Suppressor macrophage treated with lipopolysaccharide for 1 hour (primary cell): ENCODE measurements at regions not wholly inside any gene's neighbourhood (a gene's known extent, or its start where the extent isn't known, plus 50 kb on each side); places are given as distances from the start of the nearest gene placed in this dataset.
A peak's percentile ranks its signal among the peaks of the same experiment; 100 is the strongest.

Experiments
- DNase-seq, 3 donors: peaks; one replicate each; pipeline ENCODE4 v3.0.0-alpha.2; 2020 to 2022

- DNase-seq, result peak; percentile 15 to 45 (median 42)
Observed at GRCh38 chr3:168427835-168428475, 332.2 kb upstream of the GOLIM4 start.

GRCh38 chr3:168427156-168427555, 331.4 kb upstream of the GOLIM4 start:
- peak in 1 of 3 donors; percentile 33 for DNase-seq

GRCh38 chr3:168425936-168426595, 330.3 kb upstream of the GOLIM4 start:
- DNase-seq, result no peak

GRCh38 chr3:168424059-168424734, 328.5 kb upstream of the GOLIM4 start:
- DNase-seq, result no peak

- DNase-seq, result no peak
Observed at GRCh38 chr3:168422843-168423242, 327.1 kb upstream of the GOLIM4 start.

GRCh38 chr3:168419091-168419490, 323.4 kb upstream of the GOLIM4 start:
- no peak for DNase-seq

GRCh38 chr3:168417016-168417415, 321.3 kb upstream of the GOLIM4 start:
- no peak for DNase-seq

- no peak for DNase-seq
Observed at GRCh38 chr3:168416446-168416845, 320.7 kb upstream of the GOLIM4 start.

- no peak for DNase-seq
Observed at GRCh38 chr3:168414149-168414548, 318.4 kb upstream of the GOLIM4 start.

- no peak for DNase-seq
Observed at GRCh38 chr3:168407381-168407780, 311.7 kb upstream of the GOLIM4 start.

- DNase-seq, result peak in 1 of 3 donors; percentile 10
Observed at GRCh38 chr3:168405288-168405687, 309.6 kb upstream of the GOLIM4 start.

- DNase-seq, result no peak
Observed at GRCh38 chr3:168398371-168399025, 302.8 kb upstream of the GOLIM4 start.

GRCh38 chr3:168396861-168397260, 301.1 kb upstream of the GOLIM4 start:
- no peak for DNase-seq

GRCh38 chr3:168395551-168395950, 299.8 kb upstream of the GOLIM4 start:
- DNase-seq, result no peak

GRCh38 chr3:168394439-168394838, 298.7 kb upstream of the GOLIM4 start:
- no peak for DNase-seq

GRCh38 chr3:168386301-168386700, 290.6 kb upstream of the GOLIM4 start:
- DNase-seq, result no peak

GRCh38 chr3:168384990-168385389, 289.3 kb upstream of the GOLIM4 start:
- no peak for DNase-seq

- DNase-seq, result no peak
Observed at GRCh38 chr3:168383573-168383972, 287.8 kb upstream of the GOLIM4 start.

GRCh38 chr3:168371846-168372245, 276.1 kb upstream of the GOLIM4 start:
- no peak for DNase-seq

- DNase-seq, result no peak
Observed at GRCh38 chr3:168364967-168365366, 269.2 kb upstream of the GOLIM4 start.

- DNase-seq, result no peak
Observed at GRCh38 chr3:168362661-168363247, 267.0 kb upstream of the GOLIM4 start.

- DNase-seq, result no peak
Observed at GRCh38 chr3:168362156-168362555, 266.4 kb upstream of the GOLIM4 start.

- no peak for DNase-seq
Observed at GRCh38 chr3:168360993-168361392, 265.3 kb upstream of the GOLIM4 start.
